Activated T-cell treated with anti-CD3 and anti-CD28 coated beads, Interleukin-2, amount 50 U/mL, for 4 hours (primary cell): ENCODE measurements at regions not wholly inside any gene's neighbourhood (a gene's known extent, or its start where the extent isn't known, plus 50 kb on each side); places are given as distances from the start of the nearest gene placed in this dataset.
"Not testable (repeated sequence)": the region's sequence is repeated elsewhere in the genome, so short reads cannot be mapped to it uniquely, and the experiment has no call there.

ENCODE experiments used
- ATAC-seq, 2 donors: fragments of 200-7000 bp; cut with Tn5 transposase; one replicate each; pipeline ENCODE4 v1.10.0; 2021
- DNase-seq: peaks from one replicate; pipeline ENCODE4 v3.0.0-alpha.2; 2020
- H3K27me3 Mint-ChIP-seq: one replicate; pipeline ENCODE4 v1.8.0; 2021; ENCODE audit warnings: low read depth, mixed read lengths
- H3K36me3 Mint-ChIP-seq: one replicate; pipeline ENCODE4 v1.8.0; 2022; ENCODE audit warnings: mixed read lengths; ENCODE audit not compliant: insufficient read depth
- H3K4me1 Mint-ChIP-seq: one replicate; pipeline ENCODE4 v1.8.0; 2021; ENCODE audit warnings: low read depth, mixed read lengths
- H3K4me3 Mint-ChIP-seq: one replicate; pipeline ENCODE4 v1.8.0; 2021; ENCODE audit warnings: mild to moderate bottlenecking, moderate library complexity, mixed read lengths
- H3K9me3 Mint-ChIP-seq: one replicate; pipeline ENCODE4 v1.8.0; 2021; ENCODE audit warnings: mixed read lengths

DNA sequence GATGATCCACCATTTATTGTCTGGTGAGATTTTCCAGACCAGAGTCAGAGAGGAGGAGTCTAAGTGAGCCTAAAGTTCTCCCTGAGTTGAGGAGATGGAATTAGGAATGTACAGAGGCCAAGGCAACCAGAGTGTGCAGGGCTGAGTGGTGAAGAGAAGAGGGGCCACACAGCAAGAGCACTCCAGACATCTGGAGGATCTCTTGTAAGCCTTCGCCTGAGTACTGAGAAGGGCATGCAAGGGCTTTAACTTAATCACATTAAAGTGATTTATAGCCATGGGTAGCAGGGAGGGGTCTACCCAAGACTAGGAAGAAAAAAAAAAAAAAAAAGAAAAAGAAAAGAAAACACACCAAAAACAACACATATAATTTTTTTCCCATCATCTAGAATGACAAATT, 1190.4 kb downstream of the GATA3 start:
- DNase-seq (no peak), ATAC-seq (no peak)
- Mint-ChIP-seq H3K4me3 (no peak overlapping the region), H3K9me3 (no peaks in the 10 kb centered on the region), H3K4me1 (no peaks in the 10 kb centered on the region), H3K27me3 (peaks cover 29% of the 10 kb centered on the region), H3K36me3 (no peaks in the 10 kb centered on the region)

DNA sequence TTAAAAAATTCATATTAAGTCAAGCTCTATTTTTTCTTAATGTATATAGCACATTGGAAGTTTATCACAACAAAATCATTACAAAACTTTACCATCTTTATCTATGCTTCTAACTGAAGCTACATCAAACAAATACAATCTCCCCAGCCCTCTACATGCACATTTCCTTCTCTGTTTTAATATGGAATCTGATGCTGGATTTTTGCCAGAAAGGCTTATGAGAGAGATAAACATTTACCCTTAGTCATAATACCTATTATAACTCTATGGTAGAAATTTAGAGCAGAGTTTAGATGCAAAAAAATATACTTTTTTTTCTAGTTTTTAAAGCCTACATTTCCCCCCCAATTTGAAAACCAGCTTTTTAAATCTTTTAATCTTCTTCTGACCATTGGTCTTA, 1198.6 kb downstream of the GATA3 start:
- Mint-ChIP-seq H3K4me3 (no peak overlapping the region), H3K36me3 (no peaks in the 10 kb centered on the region), H3K4me1 (no peaks in the 10 kb centered on the region), H3K27me3 (peaks cover 11% of the 10 kb centered on the region), H3K9me3 (no peaks in the 10 kb centered on the region)
- no peak for ATAC-seq
- no peak for DNase-seq

DNA sequence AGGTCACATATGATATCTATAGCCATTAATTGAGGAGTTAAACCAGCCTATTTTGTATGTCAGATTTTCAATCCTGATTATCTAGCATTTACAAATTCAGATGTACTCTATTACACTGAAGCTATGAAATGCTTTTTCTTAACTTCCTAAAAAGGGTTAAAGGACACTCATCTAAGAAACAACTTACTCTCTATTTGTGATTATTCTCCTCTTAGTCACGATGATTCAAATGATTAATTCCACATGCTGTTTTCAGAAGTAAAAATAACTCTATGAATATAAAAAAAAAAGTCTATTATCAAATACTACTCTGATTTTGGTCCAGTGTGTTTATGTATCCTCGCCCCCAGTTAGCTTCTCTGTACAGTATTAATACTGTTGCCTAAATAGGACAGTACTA, 1199.9 kb downstream of the GATA3 start:
- Mint-ChIP-seq H3K4me3 (no peak overlapping the region), H3K4me1 (no peaks in the 10 kb centered on the region), H3K9me3 (no peaks in the 10 kb centered on the region), H3K36me3 (no peaks in the 10 kb centered on the region), H3K27me3 (peaks cover 11% of the 10 kb centered on the region)
- DNase-seq = no peak
- ATAC-seq = no peak

- ATAC-seq (no peak), DNase-seq (no peak)
- Mint-ChIP-seq H3K4me1 (no peaks in the 10 kb centered on the region), H3K9me3 (no peaks in the 10 kb centered on the region), H3K36me3 (no peaks in the 10 kb centered on the region), H3K4me3 (no peak overlapping the region), H3K27me3 (peaks cover 21% of the 10 kb centered on the region)
Measured at GRCh38 chr10:9260690-9261089, 1206.2 kb downstream of the GATA3 start.

DNA sequence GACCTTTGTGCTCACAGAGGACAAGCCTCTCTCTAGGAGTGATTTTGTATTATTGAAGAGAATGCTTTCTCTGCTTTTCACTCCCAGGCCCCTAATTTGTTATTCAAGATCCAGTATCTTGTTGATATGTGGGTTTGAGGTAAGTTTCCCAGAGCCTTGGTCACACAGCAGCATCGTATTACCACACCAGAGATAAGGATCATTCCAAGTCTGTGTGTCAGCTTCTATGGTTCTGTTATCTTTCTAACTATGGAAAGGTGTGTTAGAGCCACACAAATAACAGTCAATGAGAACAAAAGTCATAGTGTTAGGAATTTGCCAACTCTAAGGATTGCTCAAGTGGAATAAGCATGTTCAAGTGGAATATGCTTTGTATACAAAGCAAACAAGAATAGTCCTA, 1208.3 kb downstream of the GATA3 start:
- H3K4me1 Mint-ChIP-seq = no peaks in the 10 kb centered on the region
- H3K36me3 Mint-ChIP-seq = no peaks in the 10 kb centered on the region
- DNase-seq (no peak), ATAC-seq (peak in 1 of 2 donors; percentile 23)
- no peaks in the 10 kb centered on the region for H3K9me3 Mint-ChIP-seq
- no peak overlapping the region for H3K4me3 Mint-ChIP-seq
- H3K27me3 Mint-ChIP-seq = peaks cover 23% of the 10 kb centered on the region

GRCh38 chr10:9268176-9268575, 1213.7 kb downstream of the GATA3 start:
- Mint-ChIP-seq H3K4me1 (no peaks in the 10 kb centered on the region), H3K27me3 (peaks cover 31% of the 10 kb centered on the region)
- ATAC-seq = no peak

DNA sequence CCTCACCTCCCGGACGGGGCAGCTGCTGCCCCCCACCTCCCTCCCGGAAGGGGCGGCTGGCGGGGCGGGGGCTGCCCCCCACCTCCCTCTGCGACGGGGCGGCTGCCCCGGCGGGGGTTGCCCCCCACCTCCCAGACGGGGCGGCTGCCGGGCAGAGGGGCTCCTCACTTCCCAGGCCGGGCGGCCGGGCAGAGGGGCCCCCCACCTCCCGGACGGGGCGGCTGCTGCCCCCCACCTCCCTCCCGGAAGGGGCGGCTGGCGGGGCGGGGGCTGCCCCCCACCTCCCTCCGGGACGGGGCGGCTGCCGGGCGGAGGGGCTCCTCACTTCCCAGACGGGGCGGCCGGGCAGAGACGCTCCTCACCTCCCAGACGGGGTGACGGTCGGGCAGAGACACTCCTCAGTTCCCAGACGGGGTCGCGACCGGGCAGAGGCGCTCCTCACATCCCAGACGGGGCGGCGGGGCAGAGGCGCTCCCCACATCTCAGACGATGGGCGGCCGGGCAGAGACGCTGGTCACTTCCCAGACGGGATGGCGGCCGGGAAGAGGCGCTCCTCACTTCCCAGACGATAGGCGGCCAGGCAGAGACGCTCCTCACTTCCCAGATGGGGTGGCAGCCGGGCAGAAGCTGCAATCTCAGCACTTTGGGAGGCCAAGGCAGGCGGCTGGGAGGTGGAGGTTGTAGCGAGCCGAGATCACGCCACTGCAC, 1218.8 kb downstream of the GATA3 start:
- H3K27me3 Mint-ChIP-seq = peaks cover 25% of the 10 kb centered on the region
- not testable (repeated sequence) for H3K36me3 Mint-ChIP-seq, DNase-seq, H3K9me3 Mint-ChIP-seq, ATAC-seq, H3K4me3 Mint-ChIP-seq, H3K4me1 Mint-ChIP-seq

More at GRCh38 chr10:9268176-9268575, 1213.7 kb downstream of the GATA3 start:
- no peaks in the 10 kb centered on the region for H3K36me3 Mint-ChIP-seq
- H3K9me3 Mint-ChIP-seq = no peaks in the 10 kb centered on the region
- DNase-seq = no peak
- no peak overlapping the region for H3K4me3 Mint-ChIP-seq

DNA sequence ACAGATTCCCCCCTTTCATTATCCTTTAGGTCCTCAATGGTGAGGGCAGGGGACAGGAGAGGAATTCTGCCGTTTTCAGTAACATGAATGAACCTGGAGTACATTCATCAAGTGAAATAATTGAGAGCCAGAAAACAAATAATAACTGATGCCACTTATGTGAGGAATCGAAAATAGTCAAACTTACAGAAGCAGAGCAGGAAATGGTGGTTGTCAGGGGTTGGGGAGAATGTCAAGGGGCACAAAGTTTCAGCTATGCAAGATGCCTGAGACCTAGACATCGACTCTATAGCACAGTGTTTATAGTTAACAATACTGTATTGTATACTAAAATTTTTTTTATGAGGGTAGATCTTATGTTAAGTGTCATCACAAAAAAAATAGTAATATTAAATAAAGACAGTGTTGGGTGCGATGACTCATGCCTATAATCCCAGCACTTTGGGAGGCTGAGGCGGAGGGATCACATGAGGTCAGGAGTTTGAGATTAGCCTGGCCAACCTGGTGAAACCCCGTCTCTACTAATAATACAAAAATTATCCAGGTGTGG, 1219.8 kb downstream of the GATA3 start:
- ATAC-seq (no peak), DNase-seq (no peak)
- Mint-ChIP-seq H3K4me1 (no peaks in the 10 kb centered on the region), H3K36me3 (no peaks in the 10 kb centered on the region), H3K27me3 (peaks cover 20% of the 10 kb centered on the region), H3K4me3 (no peak overlapping the region), H3K9me3 (no peaks in the 10 kb centered on the region)

- Mint-ChIP-seq H3K4me1 (no peaks in the 10 kb centered on the region), H3K9me3 (no peaks in the 10 kb centered on the region), H3K27me3 (peaks cover 17% of the 10 kb centered on the region), H3K4me3 (no peak overlapping the region), H3K36me3 (no peaks in the 10 kb centered on the region)
- no peak for ATAC-seq
- DNase-seq = no peak
Measured at GRCh38 chr10:9275861-9276260, 1221.4 kb downstream of the GATA3 start.

DNA sequence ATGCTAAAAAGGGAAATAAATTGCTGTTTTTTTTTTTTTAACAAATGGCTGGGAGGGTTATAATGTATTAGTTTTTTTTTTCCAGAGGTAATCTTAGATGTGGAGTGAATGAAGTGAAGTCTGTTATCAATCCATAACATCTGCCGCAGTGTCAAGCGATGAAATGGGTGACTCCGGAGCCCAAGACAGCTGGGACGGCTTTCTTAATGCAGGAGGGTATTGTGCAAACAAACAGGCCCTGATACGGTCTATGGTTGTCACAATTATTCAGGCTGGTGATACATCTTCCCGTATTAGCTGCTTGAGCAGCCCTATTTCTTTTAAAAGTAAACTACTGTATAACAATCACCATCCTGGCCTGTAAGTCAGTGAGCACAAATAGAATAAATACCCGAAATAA, 1231.2 kb downstream of the GATA3 start:
- peaks cover 4% of the 10 kb centered on the region for H3K27me3 Mint-ChIP-seq
- no peaks in the 10 kb centered on the region for H3K36me3 Mint-ChIP-seq
- DNase-seq (no peak), ATAC-seq (no peak)
- no peaks in the 10 kb centered on the region for H3K4me1 Mint-ChIP-seq
- H3K4me3 Mint-ChIP-seq = no peak overlapping the region
- no peaks in the 10 kb centered on the region for H3K9me3 Mint-ChIP-seq

GRCh38 chr10:9289811-9290210, 1235.3 kb downstream of the GATA3 start:
- H3K27me3 Mint-ChIP-seq = peaks cover 2% of the 10 kb centered on the region
- no peak overlapping the region for H3K4me3 Mint-ChIP-seq
- DNase-seq (no peak), ATAC-seq (no peak)
- no peaks in the 10 kb centered on the region for H3K9me3 Mint-ChIP-seq
- H3K36me3 Mint-ChIP-seq = no peaks in the 10 kb centered on the region
- H3K4me1 Mint-ChIP-seq = peaks cover 11% of the 10 kb centered on the region

GRCh38 chr10:9291081-9291480, 1236.6 kb downstream of the GATA3 start:
- Mint-ChIP-seq H3K4me3 (no peak overlapping the region), H3K27me3 (peaks cover 2% of the 10 kb centered on the region), H3K4me1 (peaks cover 19% of the 10 kb centered on the region), H3K9me3 (no peaks in the 10 kb centered on the region), H3K36me3 (no peaks in the 10 kb centered on the region)
- no peak for ATAC-seq
- DNase-seq = no peak

- peak; percentile 69 to 71 for ATAC-seq
Measured at GRCh38 chr10:9294132-9294663, 1239.7 kb downstream of the GATA3 start.

DNA sequence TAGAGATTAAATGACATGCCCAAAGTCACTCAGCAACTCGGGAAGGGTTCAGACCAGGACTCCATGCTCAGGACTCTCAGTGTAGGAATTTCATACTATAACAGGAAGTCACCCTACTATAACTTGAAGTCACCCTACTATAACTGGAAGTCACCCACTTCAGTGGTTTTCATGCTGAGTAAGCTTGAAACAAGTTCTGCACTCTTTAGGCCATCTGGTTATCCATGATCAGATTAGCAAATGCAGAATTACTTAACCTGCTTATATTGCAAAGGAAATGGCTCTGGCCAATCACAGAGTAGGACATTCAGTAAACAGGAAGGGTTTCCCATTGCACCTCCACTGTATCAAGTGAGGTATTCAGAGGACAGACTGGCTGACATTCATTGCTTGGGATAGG, 1240.4 kb downstream of the GATA3 start:
- Mint-ChIP-seq H3K27me3 (no peaks in the 10 kb centered on the region), H3K36me3 (no peaks in the 10 kb centered on the region), H3K9me3 (no peaks in the 10 kb centered on the region), H3K4me3 (no peak overlapping the region), H3K4me1 (peaks cover 19% of the 10 kb centered on the region)
- peak; percentile 59 to 77 for ATAC-seq
- DNase-seq = no peak

More at GRCh38 chr10:9294132-9294663, 1239.7 kb downstream of the GATA3 start:
- DNase-seq = no peak
- H3K4me3 Mint-ChIP-seq = no peak overlapping the region
- H3K27me3 Mint-ChIP-seq = no peaks in the 10 kb centered on the region
- H3K4me1 Mint-ChIP-seq = peaks cover 19% of the 10 kb centered on the region
- no peaks in the 10 kb centered on the region for H3K9me3 Mint-ChIP-seq
- no peaks in the 10 kb centered on the region for H3K36me3 Mint-ChIP-seq

DNA sequence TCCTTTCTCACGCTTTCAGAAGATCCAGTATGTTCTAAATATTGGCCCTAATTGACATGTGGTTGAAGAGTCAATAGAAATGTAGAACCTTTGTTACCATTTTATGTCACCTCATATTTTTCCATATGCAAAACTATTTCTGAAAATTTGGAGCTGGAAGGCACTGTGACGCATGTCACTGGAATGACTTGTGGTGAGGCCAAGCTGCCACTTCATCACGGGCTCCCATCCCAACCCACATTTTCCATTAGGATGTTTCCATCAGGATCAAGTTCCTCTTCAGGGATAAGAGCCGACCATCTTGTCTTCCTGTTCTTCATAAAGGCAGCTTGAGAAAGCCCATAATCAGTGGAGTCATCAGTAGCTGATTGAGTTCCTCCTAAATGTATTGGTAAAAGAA, 1241.7 kb downstream of the GATA3 start:
- Mint-ChIP-seq H3K4me1 (peaks cover 19% of the 10 kb centered on the region), H3K27me3 (no peaks in the 10 kb centered on the region), H3K9me3 (no peaks in the 10 kb centered on the region), H3K36me3 (no peaks in the 10 kb centered on the region), H3K4me3 (no peak overlapping the region)
- DNase-seq (no peak), ATAC-seq (no peak)
